Endothelial cell of umbilical vein (primary cell): ENCODE measurements at regions not wholly inside any gene's neighbourhood (a gene's known extent, or its start where the extent isn't known, plus 50 kb on each side); places are given as distances from the start of the nearest gene placed in this dataset.

Source experiments
- BruUV-seq: library from RNA; stranded (reverse); fragments of 400-500 nt; replicated peaks from 2 replicates; lab custom pipeline; 2021; lab: Mats Ljungman, UMichigan
- CTCF ChIA-PET: fragments of 300-600, 350-600 bp; sonication (Branson Sonifier 250); formaldehyde crosslinking; loops from one replicate; lab custom pipeline; 2021; ENCODE audit warnings: antibody characterized with exemption, inconsistent platforms; lab: Charles Lee
- POLR2A ChIA-PET: fragments of 300-600, 350-600 bp; sonication (Branson Sonifier 250); formaldehyde crosslinking; loops from one replicate; lab custom pipeline; 2021; ENCODE audit warnings: antibody characterized with exemption, inconsistent platforms; lab: Charles Lee
- DNase-seq: peaks from one replicate; pipeline ENCODE4 v3.0.0-alpha.2; 2011; ENCODE audit warnings: low read depth, low spot score
- FAIRE-seq: peaks from 2 replicates; lab custom pipeline; 2011; peaks lifted over from hg19 to GRCh38; lab: Jason Lieb, UNC
- H2AFZ ChIP-seq: 2 replicates; pipeline ENCODE4 v1.6.0; 2012; ENCODE audit warnings: low read depth, low read length, control low read depth, inconsistent platforms
- H3K27ac ChIP-seq: 2 replicates; pipeline ENCODE4 v1.5.1; 2011; ENCODE audit warnings: low read depth, mild to moderate bottlenecking, control low read depth, low read length, moderate library complexity; ENCODE audit not compliant: insufficient read depth
- H3K27me3 ChIP-seq, 2 experiments: 2 replicates each; pipeline versions ENCODE4 v1.6.0 to v1.6.1; 2011; ENCODE audit warnings: low read length in 2 of 2, mixed read lengths in 1 of 2; ENCODE audit not compliant: control insufficient read depth in 2 of 2, insufficient read depth in 2 of 2
- H3K36me3 ChIP-seq, 2 experiments: 2 replicates in 1 of 2; 3 replicates in 1 of 2; pipeline ENCODE4 v1.5.1; 2011; ENCODE audit warnings: low read length in 2 of 2, mild to moderate bottlenecking in 1 of 2, moderate library complexity in 1 of 2; ENCODE audit not compliant: control insufficient read depth in 2 of 2, insufficient read depth in 2 of 2; ENCODE audit errors: extremely low read depth in 1 of 2
- H3K4me1 ChIP-seq: 3 replicates; pipeline ENCODE4 v1.5.1; 2011; ENCODE audit warnings: mild to moderate bottlenecking, low read length; ENCODE audit not compliant: control insufficient read depth, insufficient read depth; ENCODE audit errors: extremely low read depth
- H3K4me2 ChIP-seq: 2 replicates; pipeline ENCODE4 v1.6.1; 2011; ENCODE audit warnings: low read length, control low read depth, mixed read lengths; ENCODE audit not compliant: insufficient read depth
- H3K4me3 ChIP-seq, 3 experiments: fragments of 200-600 bp in 1 of 3; sonication (generic), shearing (Covaris generic) in 1 of 3; replicated peaks in 1 of 3; 2 replicates each; pipeline ENCODE4 v1.5.1; 2011 to 2016; ENCODE audit warnings: control low read depth in 3 of 3, low read length in 3 of 3, mild to moderate bottlenecking in 2 of 3, inconsistent platforms in 1 of 3, low read depth in 1 of 3, moderate library complexity in 1 of 3; ENCODE audit not compliant: insufficient read depth in 1 of 3
- H3K79me2 ChIP-seq: 2 replicates; pipeline ENCODE4 v1.6.0; 2012; ENCODE audit warnings: low read length, inconsistent platforms; ENCODE audit not compliant: control insufficient read depth, insufficient read depth
- H3K9ac ChIP-seq: replicated peaks from 2 replicates; pipeline ENCODE3; 2011; ENCODE audit warnings: low read length, control low read depth; ENCODE audit not compliant: insufficient read depth; ENCODE audit errors: extremely low read depth
- H3K9me1 ChIP-seq: replicated peaks from 3 replicates; pipeline ENCODE4 v1.6.0; 2011; ENCODE audit warnings: mild to moderate bottlenecking, low read length; ENCODE audit not compliant: control insufficient read depth, insufficient read depth; ENCODE audit errors: extremely low read depth
- H3K9me3 ChIP-seq: replicated peaks from 2 replicates; pipeline ENCODE4 v1.5.1; 2012; ENCODE audit warnings: low read length, inconsistent platforms; ENCODE audit not compliant: control insufficient read depth, insufficient read depth
- H4K20me1 ChIP-seq: replicated peaks from 2 replicates; pipeline ENCODE3; 2011; ENCODE audit warnings: mild to moderate bottlenecking, low read length; ENCODE audit not compliant: control insufficient read depth, insufficient read depth; ENCODE audit errors: extremely low read depth
- CTCF ChIP-seq, 2 donors: IDR thresholded peaks; 1 replicate in 1 of 2; 2 replicates in 1 of 2; pipeline ENCODE4 v1.5.1; 2011; ENCODE audit warnings: low read length in 2 of 2, mild to moderate bottlenecking in 2 of 2, moderate library complexity in 2 of 2, control low read depth in 1 of 2, inconsistent platforms in 1 of 2, low read depth in 1 of 2; ENCODE audit not compliant: insufficient read depth in 1 of 2; ENCODE audit errors: extremely low read depth in 1 of 2
- EZH2 ChIP-seq: IDR thresholded peaks from 2 replicates; pipeline ENCODE4 v1.6.1; 2012; ENCODE audit warnings: borderline replicate concordance, low read depth, mild to moderate bottlenecking, moderate library complexity, low read length, inconsistent platforms; ENCODE audit not compliant: severe bottlenecking
- FOS ChIP-seq: IDR thresholded peaks from 2 replicates; pipeline ENCODE4 v1.6.1; 2011; ENCODE audit warnings: mild to moderate bottlenecking, low read length, moderate library complexity, borderline replicate concordance; ENCODE audit not compliant: insufficient read depth
- GATA2 ChIP-seq: IDR thresholded peaks from 2 replicates; pipeline ENCODE4 v1.7.0; 2011; ENCODE audit warnings: low read depth, mild to moderate bottlenecking, moderate library complexity, mixed read lengths, low read length; ENCODE audit not compliant: insufficient read length, insufficient read depth
- JUN ChIP-seq: IDR thresholded peaks from 2 replicates; pipeline ENCODE4 v1.6.1; 2011; ENCODE audit warnings: borderline replicate concordance, low read depth; ENCODE audit not compliant: insufficient read length, insufficient read depth
- MAX ChIP-seq: IDR thresholded peaks from 2 replicates; pipeline ENCODE4 v1.6.1; 2011; ENCODE audit not compliant: insufficient read depth, insufficient read length
- MYC ChIP-seq: IDR thresholded peaks from one replicate; pipeline ENCODE4 v1.6.1; 2011; ENCODE audit warnings: mild to moderate bottlenecking, low read depth, low read length
- POLR2A ChIP-seq: IDR thresholded peaks from 2 replicates; pipeline ENCODE4 v1.6.1; 2012; ENCODE audit warnings: low read depth, mild to moderate bottlenecking, control low read depth, low read length
- POLR2AphosphoS5 ChIP-seq: IDR thresholded peaks from 2 replicates; pipeline ENCODE4 v1.6.1; 2012; ENCODE audit warnings: low read depth, mild to moderate bottlenecking, control low read depth, low read length, moderate library complexity; ENCODE audit not compliant: insufficient read depth
- dilution Hi-C: fragments of 300-500 bp; cut with MboI; formaldehyde crosslinking; loops from one replicate; pipeline ENCODE4 v1.15.0; 2019; ENCODE audit warnings: low sequenced_read_pairs; ENCODE audit not compliant: extremely low pct_ligation_motif_present
- intact Hi-C: fragments of 100-400 bp; cut with micrococcal nuclease; formaldehyde crosslinking; loops from one replicate; pipeline ENCODE4 v1.10.0; 2022

- TF ChIP-seq CTCF (IDR thresholded peaks at IDR 0.05; ENCODE audit: extremely low read depth in 1 of 2, insufficient read depth in 1 of 2, low read depth in 1 of 2, low read length in 2 of 2) = no peak
- no peak for TF ChIP-seq FOS
- no peak for TF ChIP-seq JUN
- no peak for TF ChIP-seq POLR2AphosphoS5
- no peak for TF ChIP-seq MAX
- no peak for TF ChIP-seq POLR2A
- TF ChIP-seq EZH2 = no peak
- no peak for TF ChIP-seq GATA2
- no peak for TF ChIP-seq MYC
- ChIA-PET POLR2A (no interaction called here), CTCF (no interaction called here)
- DNase-seq (no peak), FAIRE-seq (no peak)
- no peaks in the 10 kb centered on the region for H3K4me1 ChIP-seq
- no peaks in the 10 kb centered on the region for H3K9me3 ChIP-seq
- no peaks in the 10 kb centered on the region for H3K27me3 ChIP-seq
- H3K9me1 ChIP-seq = no peaks in the 10 kb centered on the region
- no peak overlapping the region for H3K4me3 ChIP-seq
- H3K36me3 ChIP-seq = no peaks in the 10 kb centered on the region
- H4K20me1 ChIP-seq = no peaks in the 10 kb centered on the region
- H2AFZ ChIP-seq = no peak overlapping the region
- no TSS peak for BruUV-seq
- no peak overlapping the region for H3K4me2 ChIP-seq
- H3K27ac ChIP-seq = no peak overlapping the region
- H3K79me2 ChIP-seq = no peaks in the 10 kb centered on the region
- intact Hi-C loops = no loop called here
- dilution Hi-C loops = no loop called here
- H3K9ac ChIP-seq = no peak overlapping the region
Observed at GRCh38 chr2:217614096-217614495, 388.7 kb downstream of the TNS1 start.
